ENCODE measurements at regions not wholly inside any gene's neighbourhood (a gene's known extent, or its start where the extent isn't known, plus 50 kb on each side); places are given as distances from the start of the nearest gene placed in this dataset.

- no peak for DNase-seq
These were observed 458.9 kb upstream of the TEX13C start for GRCh38 chrX:124860736-124861135.

DNA sequence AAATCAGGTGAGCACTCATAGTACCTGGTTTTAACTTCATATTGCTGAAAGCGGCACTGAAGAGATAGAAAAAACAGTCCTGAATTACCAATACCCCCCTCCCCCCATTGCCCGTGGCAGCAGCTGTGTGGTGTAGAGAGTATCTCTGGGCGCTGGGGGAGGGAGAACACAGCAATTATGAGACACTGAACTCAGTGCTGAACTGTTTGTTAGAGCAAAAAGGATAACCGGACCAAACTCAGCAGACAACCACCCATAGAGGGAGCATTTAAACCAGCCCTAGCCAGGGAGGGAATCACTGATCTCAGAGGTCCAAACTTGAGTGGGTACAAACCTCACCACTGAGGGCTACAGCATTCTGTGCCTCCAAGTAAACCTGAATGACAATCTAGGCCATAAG lies 457.4 kb upstream of the TEX13C start:
- DNase-seq: no peak

- no peak for DNase-seq
These were observed 456.4 kb upstream of the TEX13C start for GRCh38 chrX:124863303-124863702.

GRCh38 chrX:124887572-124887971 lies 432.1 kb upstream of the TEX13C start:
- no peak for DNase-seq

GRCh38 chrX:124895947-124896346 lies 423.7 kb upstream of the TEX13C start:
- no peak for DNase-seq

DNA sequence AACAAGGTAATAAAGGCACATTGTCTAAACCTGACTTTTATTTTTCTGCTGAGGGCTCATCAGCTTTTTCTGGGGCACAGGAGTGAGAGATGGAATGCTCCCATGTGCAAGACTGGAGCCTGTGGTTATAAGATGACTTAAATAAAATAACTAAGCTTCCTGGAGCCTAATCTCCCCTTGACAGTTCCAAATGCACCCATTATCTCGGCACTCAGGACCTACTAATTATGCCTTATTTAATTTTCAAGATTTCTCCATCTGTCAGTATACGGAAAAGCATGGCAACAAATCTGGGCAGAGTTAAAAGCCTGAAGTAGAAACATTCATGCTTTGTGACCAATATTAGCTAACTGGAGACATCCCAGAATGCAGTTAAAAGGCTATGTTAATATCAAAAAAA lies 416.7 kb upstream of the TEX13C start:
- no peak for DNase-seq

- no peak for DNase-seq
These were observed 409.1 kb upstream of the TEX13C start for GRCh38 chrX:124910611-124911010.

DNA sequence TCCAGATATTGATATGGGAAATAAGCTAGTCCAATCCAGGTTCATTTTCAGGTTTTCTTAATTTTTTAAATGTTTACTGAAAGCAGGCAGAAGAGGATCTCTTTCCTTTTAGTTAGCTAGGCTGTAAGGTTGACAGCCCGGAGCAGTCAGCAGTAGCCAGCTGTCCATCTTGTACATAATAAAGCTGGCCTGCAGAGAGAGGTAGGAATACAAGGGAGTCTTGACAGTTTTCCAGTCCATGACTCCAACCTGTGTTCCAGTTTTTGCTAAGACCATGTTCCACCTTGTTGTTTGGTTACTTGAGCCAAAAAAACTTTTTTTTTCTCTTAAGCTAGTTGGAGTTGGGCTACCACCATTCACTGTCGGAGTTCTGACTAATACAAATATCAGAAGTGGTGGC lies 402.7 kb upstream of the TEX13C start:
- no peak for DNase-seq

DNA sequence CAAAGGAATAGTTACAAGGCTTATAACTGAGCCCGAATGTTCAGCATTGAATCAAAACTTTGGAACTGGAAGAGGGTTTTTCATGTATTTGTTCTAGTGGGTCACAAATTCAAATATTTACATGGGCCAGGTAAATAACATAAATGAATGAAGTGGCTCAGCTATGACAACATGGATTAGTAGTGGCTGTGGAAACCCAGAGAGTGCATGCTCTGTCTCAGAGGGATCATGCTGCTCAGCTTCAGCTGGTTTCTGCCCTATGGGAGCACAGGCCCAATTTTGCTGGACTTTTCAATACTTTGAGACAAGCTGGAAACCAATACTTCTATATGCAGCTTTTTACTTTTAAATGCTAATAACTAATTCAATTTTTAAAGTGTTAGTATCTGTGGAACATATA lies 394.0 kb upstream of the TEX13C start:
- DNase-seq: no peak

- no peak for DNase-seq
These were observed 388.4 kb upstream of the TEX13C start for GRCh38 chrX:124931241-124931640.

DNA sequence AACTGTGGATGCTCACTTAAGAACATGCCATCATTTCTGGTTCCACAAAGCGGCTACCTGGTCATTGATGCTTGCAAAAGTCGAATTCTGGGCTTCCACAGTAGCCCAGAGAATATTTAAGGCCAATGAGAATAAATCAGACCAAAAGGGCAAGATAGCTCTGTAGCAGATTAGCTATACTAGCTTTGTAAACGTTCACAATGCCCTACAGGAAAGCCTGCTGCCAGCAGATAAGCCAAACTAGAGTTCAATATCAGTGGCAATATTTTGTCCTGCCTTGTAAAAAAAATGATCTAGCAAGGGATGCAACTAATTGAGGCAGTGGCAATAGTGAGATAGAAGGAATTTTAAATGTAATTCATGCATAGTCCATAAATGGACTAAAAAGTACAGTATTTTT lies 387.7 kb upstream of the TEX13C start:
- DNase-seq: no peak

DNA sequence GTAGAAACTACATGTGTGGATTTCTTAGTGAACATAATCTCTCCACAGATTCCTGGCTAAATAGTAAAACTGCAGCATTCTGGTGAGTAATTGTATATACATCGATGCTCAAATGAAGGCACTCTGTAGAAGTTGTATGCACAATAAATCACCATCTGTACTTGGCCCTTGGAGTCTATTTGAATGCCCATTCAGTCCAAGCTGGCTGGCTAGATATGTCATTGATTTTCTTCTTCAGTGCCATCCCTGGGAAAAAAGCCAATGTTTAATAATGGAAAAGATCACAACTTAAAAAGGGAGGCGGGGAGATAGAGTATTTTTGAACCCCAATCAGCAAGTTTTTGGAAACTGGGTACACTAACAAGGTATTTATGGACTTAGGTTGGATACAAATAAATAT lies 381.0 kb upstream of the TEX13C start:
- no peak for DNase-seq

DNA sequence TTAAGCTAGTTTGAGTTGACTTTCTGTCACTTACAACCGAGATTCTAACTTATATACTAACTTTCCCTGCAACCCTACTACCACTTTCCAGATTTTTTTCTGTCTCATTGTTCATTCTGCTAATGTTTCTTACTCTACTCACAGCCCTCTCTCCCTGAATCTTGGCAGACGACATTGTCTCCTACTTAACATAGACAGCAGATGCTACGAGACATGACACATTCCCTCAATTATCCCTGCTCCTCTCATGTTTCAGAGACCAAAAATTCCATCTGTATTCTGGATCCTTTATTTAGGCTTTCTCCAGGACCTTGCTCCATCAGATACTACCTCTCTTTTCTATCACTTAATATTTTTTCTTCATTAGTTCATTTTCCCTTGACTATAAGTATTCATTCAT lies 379.1 kb upstream of the TEX13C start:
- no peak for DNase-seq

DNA sequence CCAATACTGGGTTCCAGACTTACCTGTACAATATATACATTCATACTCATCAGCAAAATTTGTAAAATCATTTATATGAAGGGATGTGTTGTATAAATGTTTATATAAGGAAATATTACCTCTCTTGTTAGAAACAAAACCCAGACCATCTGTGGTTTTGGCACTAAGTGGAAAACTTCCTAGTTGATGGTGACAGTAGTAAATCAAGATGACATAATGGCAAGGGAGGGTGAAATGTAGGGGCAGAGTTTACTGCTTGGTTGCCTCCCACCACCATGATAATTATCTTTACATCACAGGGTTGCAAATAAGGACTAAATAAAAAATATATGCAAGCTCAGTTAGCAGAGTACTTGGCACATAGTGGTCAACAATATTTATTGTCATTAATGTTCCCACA lies 365.3 kb upstream of the TEX13C start:
- DNase-seq: no peak

- DNase-seq: no peak
These were observed 359.2 kb upstream of the TEX13C start for GRCh38 chrX:124960454-124960853.

DNA sequence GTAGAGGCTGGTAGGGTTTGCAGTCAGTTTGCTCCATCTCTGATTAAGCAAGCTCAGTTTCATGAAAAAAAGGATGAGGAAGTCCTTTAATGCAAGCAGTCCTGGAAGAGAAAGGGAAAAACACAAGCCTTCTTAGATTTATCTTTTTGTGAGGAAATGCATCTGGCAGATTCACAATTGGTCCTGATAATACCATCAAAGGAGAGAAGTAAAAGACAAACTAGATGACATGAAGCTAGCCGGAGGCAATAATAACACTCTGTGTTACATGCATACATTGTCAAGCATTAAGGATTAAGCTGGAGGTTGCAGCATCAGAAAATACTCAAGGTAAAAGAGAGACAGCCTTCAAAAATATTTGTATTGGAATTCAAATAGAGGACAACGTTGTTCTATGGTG lies 356.0 kb upstream of the TEX13C start, which contains the start of gene TENM1:
Gene TENM1 (minus strand): TSS at position 101 of the 400 bp plus-strand sequence.
- DNase-seq: no peak

GRCh38 chrX:124975456-124975855 lies 344.2 kb upstream of the TEX13C start:
- no peak for DNase-seq

DNA sequence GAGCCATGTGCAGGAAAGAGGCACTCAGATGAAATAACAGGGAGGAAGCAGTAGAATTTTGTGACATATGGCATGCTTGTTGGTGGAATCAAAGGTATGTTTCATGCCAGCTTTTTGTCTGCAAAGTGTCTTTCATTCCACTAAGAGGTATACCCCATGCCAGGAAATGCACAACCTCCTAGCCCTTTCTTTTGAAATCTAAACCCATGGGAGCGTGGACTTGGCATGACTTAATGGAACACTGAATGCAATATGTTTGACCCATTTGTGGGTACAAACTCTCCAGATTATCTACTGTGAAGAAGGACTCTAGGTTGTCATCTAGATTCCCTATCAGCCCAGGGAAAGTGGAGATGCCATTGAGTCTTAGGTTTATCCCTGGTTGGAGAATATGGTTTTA lies 338.3 kb upstream of the TEX13C start:
- DNase-seq: no peak

- DNase-seq: no peak
These were observed 335.4 kb upstream of the TEX13C start for GRCh38 chrX:124984140-124984813.

DNA sequence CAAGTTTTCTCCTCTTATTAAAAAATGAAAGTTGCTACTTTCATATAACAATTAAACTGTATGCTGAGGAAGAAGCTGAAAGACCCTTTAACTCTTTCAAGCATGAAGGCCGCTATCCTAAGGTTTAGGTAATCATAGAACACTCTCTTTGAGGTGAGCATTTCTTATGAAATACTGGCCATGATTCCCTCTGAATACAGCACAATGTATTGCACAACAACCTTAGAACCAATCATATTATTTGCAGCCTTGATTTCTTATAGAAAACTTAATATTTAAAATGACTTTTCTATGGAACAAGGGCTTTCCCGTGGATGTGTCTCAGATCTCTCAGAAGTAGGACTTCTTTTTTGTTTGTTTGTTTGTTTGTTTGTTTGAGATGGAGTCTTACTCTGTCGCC lies 333.4 kb upstream of the TEX13C start:
- no peak for DNase-seq

GRCh38 chrX:124993735-124994134 lies 325.9 kb upstream of the TEX13C start:
- DNase-seq: no peak

GRCh38 chrX:124994404-124994803 lies 325.3 kb upstream of the TEX13C start:
- DNase-seq: no peak

DNA sequence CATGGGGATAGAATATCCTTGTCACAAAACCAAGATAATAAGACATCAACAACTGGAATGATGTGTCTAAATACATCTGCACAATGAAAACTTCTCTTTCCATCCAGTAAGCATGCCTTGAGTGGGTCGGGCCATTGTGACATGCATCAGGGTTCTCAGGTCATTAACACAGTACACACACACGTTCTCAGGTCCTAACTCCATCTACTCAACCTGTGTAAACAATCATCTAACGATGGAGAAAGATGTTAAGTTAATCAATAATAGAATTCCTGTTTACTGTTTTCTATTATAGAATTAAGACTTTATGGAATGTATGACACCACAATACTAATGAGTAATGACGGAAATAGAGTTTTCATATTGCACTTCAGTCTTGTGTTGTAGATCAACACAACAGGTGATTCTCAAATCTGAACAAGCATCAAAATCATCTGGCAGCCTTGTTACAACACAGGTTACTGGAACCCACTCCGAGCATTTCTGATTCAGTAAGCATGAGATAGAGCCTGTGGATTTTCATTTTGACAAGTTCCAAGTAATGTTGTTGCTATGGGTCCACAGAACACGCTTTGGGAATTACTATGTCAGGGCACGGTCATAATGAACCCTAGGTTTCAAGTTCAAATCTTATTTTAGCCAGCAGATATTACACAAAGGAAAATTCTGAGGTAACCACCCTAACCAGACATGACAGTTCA lies 315.8 kb upstream of the TEX13C start:
- DNase-seq: no peak

DNA sequence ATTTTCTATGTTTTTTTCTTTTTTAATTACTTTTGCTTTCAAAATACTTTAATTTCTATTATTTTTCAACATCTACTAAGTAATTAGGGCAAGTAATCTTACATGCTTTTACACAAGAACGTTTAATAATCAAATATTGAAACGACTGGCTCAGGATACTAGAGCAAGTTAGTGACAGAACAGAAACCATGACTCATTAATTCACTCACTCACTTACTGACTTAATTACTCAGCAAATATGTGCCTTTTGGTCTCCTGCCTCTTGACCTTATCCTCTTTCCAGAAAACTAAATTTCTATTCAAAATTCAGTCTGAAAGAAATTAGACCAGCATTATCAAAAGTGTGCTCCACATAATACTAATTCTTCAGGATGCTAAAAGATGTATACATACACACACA lies 314.9 kb upstream of the TEX13C start:
- no peak for DNase-seq

GRCh38 chrX:125005863-125006262 lies 313.8 kb upstream of the TEX13C start:
- DNase-seq: no peak

Data from CD4-positive, alpha-beta T cell treated with Interleukin-17A for 1 hour (primary cell).